Endometrial microvascular endothelial cells (primary cell): ENCODE measurements at regions not wholly inside any gene's neighbourhood (a gene's known extent, or its start where the extent isn't known, plus 50 kb on each side); places are given as distances from the start of the nearest gene placed in this dataset.

Experiments
- in situ Hi-C: cut with HindIII; loops from 2 replicates; pipeline ENCODE4 v1.10.0; 2017; ENCODE audit warnings: low sequenced_read_pairs, low pct_unique_long_range_greater_than_20kb; ENCODE audit errors: inconsistent ontology term

GRCh38 chr13:48919751-48920150 lies 56.0 kb upstream of the FNDC3A start:
- in situ Hi-C loops, result no loop called here

- in situ Hi-C loops, result no loop called here
These were observed 55.0 kb upstream of the FNDC3A start for GRCh38 chr13:48920730-48921129.

GRCh38 chr13:48923376-48923775 lies 52.3 kb upstream of the FNDC3A start:
- in situ Hi-C loops, result no loop called here

GRCh38 chr13:48925001-48925400 lies 50.7 kb upstream of the FNDC3A start:
- in situ Hi-C loops, result no loop called here
